ENCODE measurements at regions not wholly inside any gene's neighbourhood (a gene's known extent, or its start where the extent isn't known, plus 50 kb on each side); places are given as distances from the start of the nearest gene placed in this dataset.

DNA sequence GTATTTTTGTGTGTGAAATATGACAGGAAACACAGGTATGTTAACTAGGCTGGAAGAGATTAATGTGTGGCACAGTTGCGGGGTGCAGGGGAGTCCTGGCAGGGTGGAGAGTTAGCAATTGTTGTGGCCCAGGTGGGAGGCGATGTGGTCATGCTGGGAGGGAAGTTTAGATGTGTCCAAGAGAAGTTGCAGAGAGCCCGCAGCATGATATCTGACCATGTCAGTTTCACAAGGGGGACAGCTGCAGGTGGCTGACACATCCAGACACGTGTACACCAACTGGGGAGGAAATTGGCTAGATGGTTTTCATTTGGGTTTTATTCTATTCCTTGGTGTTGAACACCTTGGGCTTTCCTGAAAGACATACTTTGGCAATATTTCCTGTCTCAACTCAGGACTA is 172.8 kb upstream of the RGMA start:
- DNase-seq (ENCODE audit: low spot score) = no peak
- in situ Hi-C loops (cut with MboI; ENCODE audit: low pct_unique_long_range_greater_than_20kb, low sequenced_read_pairs, unreplicated experiment) = no loop called here
- TF ChIP-seq, protein P1, sequence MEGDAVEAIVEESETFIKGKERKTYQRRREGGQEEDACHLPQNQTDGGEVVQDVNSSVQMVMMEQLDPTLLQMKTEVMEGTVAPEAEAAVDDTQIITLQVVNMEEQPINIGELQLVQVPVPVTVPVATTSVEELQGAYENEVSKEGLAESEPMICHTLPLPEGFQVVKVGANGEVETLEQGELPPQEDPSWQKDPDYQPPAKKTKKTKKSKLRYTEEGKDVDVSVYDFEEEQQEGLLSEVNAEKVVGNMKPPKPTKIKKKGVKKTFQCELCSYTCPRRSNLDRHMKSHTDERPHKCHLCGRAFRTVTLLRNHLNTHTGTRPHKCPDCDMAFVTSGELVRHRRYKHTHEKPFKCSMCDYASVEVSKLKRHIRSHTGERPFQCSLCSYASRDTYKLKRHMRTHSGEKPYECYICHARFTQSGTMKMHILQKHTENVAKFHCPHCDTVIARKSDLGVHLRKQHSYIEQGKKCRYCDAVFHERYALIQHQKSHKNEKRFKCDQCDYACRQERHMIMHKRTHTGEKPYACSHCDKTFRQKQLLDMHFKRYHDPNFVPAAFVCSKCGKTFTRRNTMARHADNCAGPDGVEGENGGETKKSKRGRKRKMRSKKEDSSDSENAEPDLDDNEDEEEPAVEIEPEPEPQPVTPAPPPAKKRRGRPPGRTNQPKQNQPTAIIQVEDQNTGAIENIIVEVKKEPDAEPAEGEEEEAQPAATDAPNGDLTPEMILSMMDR (IDR thresholded peaks at IDR 0.05; ENCODE audit: extremely low read depth, insufficient read depth, missing control alignments) = no peak

DNA sequence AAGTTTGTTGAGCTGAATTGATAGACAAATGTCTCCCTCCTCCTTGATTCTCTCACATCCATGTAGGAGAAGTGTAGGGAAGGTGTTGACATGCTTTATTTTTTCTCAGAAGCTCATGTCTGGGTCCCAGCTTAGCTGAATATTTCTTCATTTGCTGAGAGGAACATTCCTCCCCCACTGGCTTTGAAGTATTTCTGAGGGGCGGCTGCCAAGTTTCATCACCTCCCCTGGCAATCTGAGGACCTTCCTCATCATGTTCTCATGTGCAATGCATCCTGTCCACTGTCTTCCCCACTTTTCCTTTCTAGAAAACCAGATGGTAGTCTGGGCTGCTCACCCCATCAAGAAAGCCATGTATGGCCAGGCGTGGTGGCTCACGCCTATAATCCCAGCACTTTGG is 168.9 kb upstream of the RGMA start:
- DNase-seq (ENCODE audit: low spot score) = no peak
- in situ Hi-C loops (cut with MboI; ENCODE audit: low pct_unique_long_range_greater_than_20kb, low sequenced_read_pairs, unreplicated experiment) = no loop called here
- TF ChIP-seq, protein P1 (IDR thresholded peaks at IDR 0.05; ENCODE audit: extremely low read depth, insufficient read depth, missing control alignments) = no peak

DNA sequence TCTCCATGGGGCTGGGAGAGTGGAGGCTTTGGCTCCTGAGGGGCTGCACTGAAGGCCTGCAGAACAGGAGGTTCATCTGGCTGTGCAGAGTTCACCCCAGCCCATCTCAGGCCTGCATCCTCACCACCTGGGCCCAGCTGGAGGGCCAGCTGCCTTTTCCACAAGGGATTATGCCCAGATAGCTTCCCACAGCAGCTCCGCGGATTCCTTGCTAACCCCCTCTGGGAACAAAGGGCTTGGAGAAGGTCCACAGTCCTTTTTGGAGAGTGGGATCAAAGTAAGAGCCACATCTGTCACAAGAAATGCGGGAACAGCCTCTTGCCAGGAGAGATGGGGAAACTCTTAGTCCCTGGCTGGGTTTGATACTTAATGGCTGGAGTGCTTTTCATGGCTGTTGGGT is 164.7 kb upstream of the RGMA start:
- no peak for DNase-seq (ENCODE audit: low spot score)
- in situ Hi-C loops (cut with MboI; ENCODE audit: low pct_unique_long_range_greater_than_20kb, low sequenced_read_pairs, unreplicated experiment) = no loop called here
- TF ChIP-seq, protein P1 (IDR thresholded peaks at IDR 0.05; ENCODE audit: extremely low read depth, insufficient read depth, missing control alignments) = no peak

DNA sequence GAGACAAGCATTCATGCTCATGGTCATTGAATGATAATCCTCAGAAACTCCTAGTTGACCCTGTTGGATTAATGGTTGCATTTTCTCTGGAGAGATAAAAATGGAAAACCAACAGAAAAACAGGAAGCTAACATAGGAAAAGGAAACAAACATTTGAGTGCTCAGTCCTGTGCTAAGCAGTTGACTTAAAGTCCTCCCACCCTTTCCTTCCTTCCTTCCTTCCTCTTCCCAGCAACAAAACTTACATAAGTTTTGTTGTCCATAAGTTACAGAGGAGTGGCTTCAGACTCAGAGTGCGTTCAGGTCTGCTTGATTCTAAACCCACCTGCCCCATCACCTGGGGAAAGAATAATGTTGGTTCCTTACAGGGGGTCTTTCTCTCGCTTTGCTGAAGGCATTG is 163.8 kb upstream of the RGMA start:
- no peak for DNase-seq (ENCODE audit: low spot score)
- in situ Hi-C loops (cut with MboI; ENCODE audit: low pct_unique_long_range_greater_than_20kb, low sequenced_read_pairs, unreplicated experiment) = no loop called here
- TF ChIP-seq, protein P1 (IDR thresholded peaks at IDR 0.05; ENCODE audit: extremely low read depth, insufficient read depth, missing control alignments) = no peak

DNA sequence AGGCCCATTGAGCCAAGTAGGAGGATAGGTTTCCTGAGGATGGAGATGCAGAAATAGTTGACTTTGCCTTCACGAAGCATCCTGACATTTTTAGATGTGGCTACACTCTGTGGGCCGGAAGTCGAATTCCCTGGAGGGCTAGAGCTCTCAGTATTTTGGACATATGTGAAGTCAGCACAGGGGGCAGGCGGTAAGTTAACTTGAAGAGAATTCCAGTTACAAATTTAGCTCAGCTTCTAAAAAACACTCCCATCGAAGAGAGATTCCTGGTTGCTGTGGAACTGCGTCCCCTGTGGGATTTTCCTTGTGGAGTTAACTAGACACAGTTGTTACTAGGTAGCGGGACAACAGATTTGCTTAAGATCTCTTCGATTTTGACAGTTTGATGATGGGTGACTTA is 161.9 kb upstream of the RGMA start:
- DNase-seq (ENCODE audit: low spot score) = no peak
- in situ Hi-C loops (cut with MboI; ENCODE audit: low pct_unique_long_range_greater_than_20kb, low sequenced_read_pairs, unreplicated experiment) = no loop called here
- TF ChIP-seq, protein P1 (IDR thresholded peaks at IDR 0.05; ENCODE audit: extremely low read depth, insufficient read depth, missing control alignments) = no peak

DNA sequence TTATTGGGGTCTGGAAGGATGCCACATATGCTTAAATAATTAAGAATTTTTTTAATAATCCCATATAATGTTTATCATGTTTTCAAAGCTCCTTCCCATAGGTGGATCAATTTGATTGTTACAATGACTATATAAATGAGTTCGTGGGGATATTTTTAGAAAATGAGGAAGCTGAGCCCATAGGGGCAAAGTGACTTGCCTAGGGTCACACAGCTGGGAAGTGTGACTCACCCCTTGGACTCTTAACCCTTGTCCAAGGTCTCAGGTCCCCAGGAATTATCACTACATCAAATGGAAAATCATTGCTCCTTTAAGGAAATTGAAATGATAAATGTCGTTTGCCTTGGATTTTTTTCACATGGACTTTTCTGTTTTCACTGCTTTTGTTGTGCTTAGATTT is 161.2 kb upstream of the RGMA start:
- DNase-seq (ENCODE audit: low spot score) = no peak
- TF ChIP-seq, protein P1 (IDR thresholded peaks at IDR 0.05; ENCODE audit: extremely low read depth, insufficient read depth, missing control alignments) = no peak

DNA sequence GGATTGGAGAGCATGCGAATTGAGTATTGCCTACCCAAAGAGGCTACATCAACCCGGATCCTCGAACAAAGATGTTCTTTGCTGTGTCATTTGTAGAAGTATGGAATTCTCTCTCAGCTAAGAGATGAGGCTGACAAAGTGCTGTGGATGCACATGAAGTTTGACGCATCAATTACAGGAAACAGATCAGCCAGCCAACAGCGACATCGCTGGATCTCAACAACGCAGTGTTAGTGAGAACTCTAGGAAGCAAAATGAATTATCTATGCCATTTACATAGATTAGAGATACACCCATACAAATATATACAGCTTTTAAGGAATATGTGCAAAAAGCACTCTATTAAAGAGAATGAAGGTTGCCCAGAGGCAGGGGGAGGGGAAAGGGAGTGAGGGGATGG is 160.6 kb upstream of the RGMA start:
- no peak for DNase-seq (ENCODE audit: low spot score)
- TF ChIP-seq, protein P1 (IDR thresholded peaks at IDR 0.05; ENCODE audit: extremely low read depth, insufficient read depth, missing control alignments) = no peak
- in situ Hi-C loops (cut with MboI; ENCODE audit: low pct_unique_long_range_greater_than_20kb, low sequenced_read_pairs, unreplicated experiment) = no loop called here

More for the DNA sequence above, 161.2 kb upstream of the RGMA start:
- in situ Hi-C loops (cut with MboI; ENCODE audit: low pct_unique_long_range_greater_than_20kb, low sequenced_read_pairs, unreplicated experiment) = no loop called here

Data from GM13977 (cell line).